Gastrocnemius medialis (tissue), 4 donors: ENCODE measurements at regions not wholly inside any gene's neighbourhood (a gene's known extent, or its start where the extent isn't known, plus 50 kb on each side); places are given as distances from the start of the nearest gene placed in this dataset.
"Not testable (repeated sequence)": the region's sequence is repeated elsewhere in the genome, so short reads cannot be mapped to it uniquely, and the experiment has no call there.

Experiments
- ATAC-seq, 2 donors: fragments of 150-250 bp; one replicate each; pipeline ENCODE4 v1.9.1; 2016
- DNase-seq, 2 donors: peaks; one replicate each; pipeline ENCODE4 v3.0.0-alpha.2; 2019
- H3K27ac ChIP-seq, 4 donors: fragments of 200-600 bp; sonication (generic); 1 replicate in 1 of 4; 2 replicates in 3 of 4; pipeline ENCODE4 v1.5.1; 2016 to 2018; ENCODE audit warnings: mild to moderate bottlenecking in 2 of 4, moderate library complexity in 1 of 4
- H3K27me3 ChIP-seq, 3 donors: fragments of 200-600 bp; sonication (generic) in 2 of 3; 1 replicate in 1 of 3; 2 replicates in 2 of 3; pipeline versions ENCODE4 v1.5.1 to v1.6.0; 2016 to 2019; ENCODE audit warnings: mild to moderate bottlenecking in 1 of 3, moderate library complexity in 1 of 3
- H3K36me3 ChIP-seq, 2 donors: fragments of 200-600 bp; sonication (generic) in 1 of 2; one replicate each; pipeline ENCODE4 v1.5.1; 2017 to 2018
- H3K4me1 ChIP-seq, 2 donors: fragments of 200-600 bp; sonication (generic) in 1 of 2; one replicate each; pipeline ENCODE4 v1.5.1; 2016 to 2017; ENCODE audit warnings: mild to moderate bottlenecking in 2 of 2
- H3K4me3 ChIP-seq, 4 donors: fragments of 200-600 bp; sonication (generic) in 3 of 4; 1 replicate in 1 of 4; 2 replicates in 3 of 4; pipeline ENCODE4 v1.5.1; 2016 to 2019; ENCODE audit warnings: mild to moderate bottlenecking in 2 of 4
- H3K9me3 ChIP-seq, 3 donors: fragments of 200-600 bp; sonication (generic) in 2 of 3; 1 replicate in 1 of 3; 2 replicates in 2 of 3; pipeline ENCODE4 v1.5.1; 2016 to 2019
- CTCF ChIP-seq, 5 experiments: fragments of 450-650 bp in 3 of 5; fragments of 200-600 bp in 2 of 5; sonication (generic) in 2 of 5; IDR thresholded peaks in 4 of 5; conservative IDR thresholded peaks in 1 of 5; 1 replicate in 4 of 5; 2 replicates in 1 of 5; pipeline ENCODE4 v1.5.1; 2016 to 2019; ENCODE audit warnings: antibody characterized with exemption in 5 of 5, mild to moderate bottlenecking in 3 of 5, moderate library complexity in 3 of 5
- POLR2A ChIP-seq, 2 donors: fragments of 450-650 bp; IDR thresholded peaks; one replicate each; pipeline ENCODE4 v1.6.1; 2017; ENCODE audit warnings: antibody characterized with exemption in 2 of 2, mild to moderate bottlenecking in 2 of 2, moderate library complexity in 2 of 2
- in situ Hi-C, 4 donors: fragments of 200-750 bp; cut with MboI; loops; one replicate each; pipeline versions ENCODE4 v1.15.0 to v1.8.0; 2017; ENCODE audit warnings: low sequenced_read_pairs in 4 of 4
- intact Hi-C: fragments of 100-400 bp; cut with DNase I; formaldehyde crosslinking; loops from one replicate; pipeline ENCODE4 v1.15.1; 2023; ENCODE audit warnings: low total_unique reads

DNA sequence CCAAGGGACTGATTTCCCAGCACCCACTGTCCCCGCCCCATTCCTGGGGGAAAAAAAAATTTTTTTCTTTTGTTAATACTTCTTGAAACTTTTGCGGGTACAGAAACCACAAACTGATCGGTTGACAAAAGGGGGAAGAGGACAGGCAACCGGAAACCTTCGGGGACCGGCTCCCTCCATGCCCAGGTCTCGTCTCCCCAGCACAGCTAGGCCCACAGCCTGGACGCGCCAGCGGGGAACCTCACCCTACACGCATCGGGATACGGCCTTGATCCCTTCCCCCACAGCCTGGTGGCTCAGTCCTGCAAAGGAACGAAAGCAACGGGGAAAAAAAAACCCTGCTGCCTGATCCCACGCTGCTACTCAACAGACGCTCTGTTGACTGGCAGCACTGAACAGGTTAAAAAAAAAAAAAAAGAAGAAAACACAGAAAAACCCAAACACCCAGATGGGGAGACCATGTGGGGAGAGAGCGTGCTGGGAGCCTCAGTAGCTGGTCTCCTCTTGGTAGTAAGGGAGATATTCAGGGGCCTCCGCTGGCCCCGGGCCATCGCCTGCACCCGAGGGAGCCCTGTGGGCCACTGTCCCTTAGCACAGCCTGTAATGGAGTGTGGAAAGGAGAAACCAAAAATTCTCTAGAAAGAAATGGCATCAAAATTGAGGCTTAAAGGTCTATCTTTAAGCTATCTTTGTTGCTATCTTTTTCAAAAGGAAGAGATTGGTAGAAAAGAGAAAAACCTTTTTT, 185.7 kb downstream of the POTEC start:
- intact Hi-C loops, H3K4me1 ChIP-seq, ATAC-seq: not testable (repeated sequence)

DNA sequence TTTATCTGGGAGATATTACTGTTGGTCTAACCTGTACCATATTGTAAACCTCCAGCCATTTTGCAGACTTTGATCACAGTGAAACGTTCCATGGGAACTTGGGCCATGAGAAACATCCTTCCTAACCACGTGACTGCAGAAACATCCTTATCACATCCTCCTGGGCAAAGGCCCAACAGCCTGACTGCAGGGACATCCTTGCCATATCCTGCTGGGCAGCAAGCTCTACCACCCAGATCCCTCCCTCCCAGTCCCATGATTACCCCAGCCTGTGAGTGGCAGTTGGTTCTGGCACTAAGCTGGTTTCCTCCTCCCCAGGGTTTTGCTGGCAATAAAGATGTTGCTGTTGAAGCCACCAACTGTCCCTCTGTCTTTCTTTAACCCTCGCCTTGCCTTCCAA, 201.2 kb downstream of the POTEC start:
- in situ Hi-C loops, intact Hi-C loops, ATAC-seq: not testable (repeated sequence)

More for the DNA sequence above, 185.7 kb downstream of the POTEC start:
- DNase-seq, in situ Hi-C loops, H3K36me3 ChIP-seq, H3K27ac ChIP-seq, H3K9me3 ChIP-seq, H3K4me3 ChIP-seq, H3K27me3 ChIP-seq: not testable (repeated sequence)

DNA sequence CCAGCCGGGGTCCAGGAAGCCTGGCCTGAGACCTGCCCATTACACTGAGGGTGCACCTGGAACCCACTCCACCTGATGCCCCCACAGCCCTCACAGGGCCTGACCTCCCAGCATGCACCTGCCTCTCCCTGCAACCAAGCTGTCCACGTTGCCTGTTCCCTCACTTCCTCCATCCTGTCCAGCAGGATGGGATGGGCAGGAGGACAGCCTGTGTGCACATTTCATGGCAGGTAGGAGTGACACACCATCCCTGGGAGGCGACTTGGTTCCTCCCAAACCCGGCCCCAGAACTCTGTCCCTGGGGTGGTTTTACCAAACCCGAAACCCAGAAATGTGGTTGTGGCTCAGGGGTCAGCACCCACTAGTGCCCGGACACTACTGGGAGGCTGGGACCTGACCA, 203.8 kb upstream of the ZNF519 start:
- ATAC-seq, DNase-seq, H3K36me3 ChIP-seq, intact Hi-C loops, in situ Hi-C loops, H3K27me3 ChIP-seq, H3K4me3 ChIP-seq, H3K4me1 ChIP-seq, H3K27ac ChIP-seq, H3K9me3 ChIP-seq: not testable (repeated sequence)

More for the DNA sequence above, 201.2 kb downstream of the POTEC start:
- not testable (repeated sequence) for H3K27me3 ChIP-seq, H3K9me3 ChIP-seq, H3K27ac ChIP-seq, DNase-seq, H3K36me3 ChIP-seq, H3K4me3 ChIP-seq, H3K4me1 ChIP-seq

DNA sequence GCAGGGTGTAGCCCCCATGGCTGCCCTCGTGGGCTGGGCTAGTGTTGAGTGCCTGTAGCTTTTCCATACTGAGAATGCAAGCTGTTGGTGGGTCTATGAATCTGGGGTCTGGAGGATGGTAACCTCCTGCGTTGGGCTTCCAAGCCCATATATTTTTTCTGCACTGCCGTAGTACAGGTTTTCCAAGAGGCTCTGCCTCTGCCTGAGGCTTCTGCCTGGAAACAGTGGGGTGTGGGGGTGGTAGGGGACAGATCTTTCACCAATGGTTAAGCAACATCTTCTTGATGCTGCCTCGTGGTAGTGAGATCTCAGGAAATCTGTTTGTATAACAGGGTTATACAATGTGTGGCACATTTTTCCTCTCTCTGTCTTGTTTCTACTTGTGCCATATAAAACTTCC, 189.0 kb upstream of the ZNF519 start:
- H3K4me1 ChIP-seq, intact Hi-C loops, in situ Hi-C loops, H3K4me3 ChIP-seq, ATAC-seq, DNase-seq, H3K27ac ChIP-seq, H3K36me3 ChIP-seq, H3K27me3 ChIP-seq, H3K9me3 ChIP-seq: not testable (repeated sequence)

GRCh38 chr18:14301255-14301654, 169.0 kb upstream of the ZNF519 start:
- DNase-seq, intact Hi-C loops, H3K36me3 ChIP-seq, H3K4me3 ChIP-seq, H3K27me3 ChIP-seq, H3K27ac ChIP-seq, H3K9me3 ChIP-seq, H3K4me1 ChIP-seq, ATAC-seq, in situ Hi-C loops: not testable (repeated sequence)

DNA sequence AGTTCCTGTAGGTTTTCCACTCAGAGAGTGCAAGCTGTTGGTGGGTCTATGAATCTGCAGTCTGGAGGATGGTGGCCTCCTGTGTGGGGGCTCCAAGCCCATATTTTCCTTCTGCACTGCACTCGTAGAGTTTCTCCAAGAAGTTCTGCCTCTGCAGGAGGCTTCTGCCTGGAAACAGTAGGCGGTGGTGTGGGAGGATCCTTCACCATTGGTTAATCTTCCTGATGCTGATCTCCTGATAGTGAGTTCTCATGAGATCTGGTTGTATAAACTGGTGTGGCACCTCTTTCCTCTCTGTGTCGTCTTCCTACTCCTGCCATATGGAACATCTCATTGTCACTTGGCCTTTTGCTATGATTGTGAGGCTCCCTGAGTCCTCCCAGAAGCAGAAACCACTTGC, 162.8 kb upstream of the ZNF519 start:
- H3K4me1 ChIP-seq, DNase-seq, in situ Hi-C loops, H3K9me3 ChIP-seq, H3K27ac ChIP-seq, ATAC-seq, H3K36me3 ChIP-seq, H3K27me3 ChIP-seq, H3K4me3 ChIP-seq, intact Hi-C loops: not testable (repeated sequence)

- H3K36me3 ChIP-seq = no peaks in the 10 kb centered on the region
- intact Hi-C loops (no loop called here), in situ Hi-C loops (no loop called here)
- no peaks in the 10 kb centered on the region for H3K27me3 ChIP-seq
- H3K27ac ChIP-seq = no peak overlapping the region
- no peaks in the 10 kb centered on the region for H3K9me3 ChIP-seq
- no peak overlapping the region for H3K4me3 ChIP-seq
- ATAC-seq (no peak), DNase-seq (no peak)
- H3K4me1 ChIP-seq = no peaks in the 10 kb centered on the region
- TF ChIP-seq CTCF (IDR thresholded peaks at IDR 0.05 in 4 of 5, conservative IDR thresholded peaks at IDR 0.05 in 1 of 5) (no peak), POLR2A (IDR thresholded peaks at IDR 0.05) (no peak)
Measured at GRCh38 chr18:14285053-14285452, 152.8 kb upstream of the ZNF519 start.

DNA sequence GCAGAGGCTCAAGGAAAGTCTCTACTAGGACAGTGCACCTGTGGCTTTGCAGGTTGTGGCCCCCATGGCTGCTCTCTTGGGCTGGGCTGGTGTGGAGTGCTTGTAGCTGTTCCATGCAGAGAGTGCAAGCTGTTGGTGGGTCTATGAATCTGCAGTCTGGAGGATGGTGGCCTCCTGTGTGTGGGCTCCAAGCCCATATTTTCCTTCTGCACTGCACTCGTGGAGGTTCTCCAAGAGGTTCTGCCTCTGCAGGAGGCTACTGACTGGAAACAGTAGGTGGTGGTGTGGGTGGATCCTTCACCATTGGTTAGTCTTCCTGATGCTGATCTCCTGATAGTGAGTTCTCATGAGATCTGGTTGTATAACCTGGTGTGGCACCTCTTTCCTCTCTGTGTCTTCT, 143.2 kb upstream of the ZNF519 start:
- H3K4me3 ChIP-seq, H3K27ac ChIP-seq, H3K4me1 ChIP-seq, H3K9me3 ChIP-seq, intact Hi-C loops, in situ Hi-C loops, H3K36me3 ChIP-seq, DNase-seq, ATAC-seq, H3K27me3 ChIP-seq: not testable (repeated sequence)

GRCh38 chr18:14265637-14266410, 133.6 kb upstream of the ZNF519 start:
- H3K27me3 ChIP-seq, DNase-seq, H3K4me1 ChIP-seq, H3K9me3 ChIP-seq, H3K36me3 ChIP-seq, ATAC-seq, in situ Hi-C loops, H3K4me3 ChIP-seq, H3K27ac ChIP-seq, intact Hi-C loops: not testable (repeated sequence)

DNA sequence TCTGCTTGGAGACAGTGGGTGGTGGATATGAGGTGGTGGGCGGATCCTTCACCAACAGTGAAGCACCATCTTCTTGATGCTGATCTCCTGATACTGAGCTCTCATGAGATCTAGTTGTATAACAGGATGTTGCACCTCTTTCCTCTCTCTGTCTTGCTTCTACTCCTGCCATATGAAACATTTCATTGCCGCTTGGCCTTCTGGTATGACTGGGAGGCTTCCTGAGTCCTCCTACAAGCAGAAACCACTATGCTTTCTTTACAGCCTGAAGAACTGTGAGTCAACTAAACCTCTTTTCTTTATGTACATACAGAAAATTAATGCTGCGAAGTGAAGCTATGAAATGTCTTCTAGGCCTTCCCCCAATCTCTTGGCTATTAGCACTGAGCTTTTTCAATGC, 130.6 kb upstream of the ZNF519 start:
- H3K27ac ChIP-seq, H3K36me3 ChIP-seq, DNase-seq, in situ Hi-C loops, H3K9me3 ChIP-seq, H3K4me1 ChIP-seq, H3K4me3 ChIP-seq, ATAC-seq, intact Hi-C loops, H3K27me3 ChIP-seq: not testable (repeated sequence)
